A172 (cell line): ENCODE measurements at regions not wholly inside any gene's neighbourhood (a gene's known extent, or its start where the extent isn't known, plus 50 kb on each side); places are given as distances from the start of the nearest gene placed in this dataset.

Experiments used
- DNase-seq: peaks from one replicate; pipeline ENCODE4 v3.0.0-alpha.2; 2015; ENCODE audit warnings: low spot score

- no peak for DNase-seq
Measured at GRCh38 chr18:46294318-46294717, 190.1 kb downstream of the HAUS1 start.

GRCh38 chr18:46294751-46295150, 190.6 kb downstream of the HAUS1 start:
- DNase-seq, result no peak

- no peak for DNase-seq
Measured at GRCh38 chr18:46295416-46295815, 191.2 kb downstream of the HAUS1 start.

GRCh38 chr18:46296656-46297055, 192.5 kb downstream of the HAUS1 start:
- no peak for DNase-seq

GRCh38 chr18:46297124-46297523, 192.9 kb downstream of the HAUS1 start:
- DNase-seq, result no peak

GRCh38 chr18:46297621-46298020, 193.4 kb downstream of the HAUS1 start:
- DNase-seq, result no peak

GRCh38 chr18:46298511-46298910, 194.3 kb downstream of the HAUS1 start:
- DNase-seq, result no peak

GRCh38 chr18:46299465-46300008, 195.4 kb downstream of the HAUS1 start:
- DNase-seq, result no peak

GRCh38 chr18:46301081-46301480, 196.9 kb downstream of the HAUS1 start:
- DNase-seq, result no peak

GRCh38 chr18:46301571-46301970, 197.4 kb downstream of the HAUS1 start:
- DNase-seq, result no peak

- DNase-seq, result no peak
Measured at GRCh38 chr18:46302528-46303485, 198.6 kb downstream of the HAUS1 start.

GRCh38 chr18:46310258-46310657, 206.1 kb downstream of the HAUS1 start:
- DNase-seq, result no peak

- no peak for DNase-seq
Measured at GRCh38 chr18:46310675-46311345, 206.6 kb downstream of the HAUS1 start.

GRCh38 chr18:46311491-46311890, 207.3 kb downstream of the HAUS1 start:
- DNase-seq, result no peak

- DNase-seq, result no peak
Measured at GRCh38 chr18:46312221-46312620, 208.0 kb downstream of the HAUS1 start.

GRCh38 chr18:46313521-46313920, 209.3 kb downstream of the HAUS1 start:
- no peak for DNase-seq

GRCh38 chr18:46314011-46314410, 209.8 kb downstream of the HAUS1 start:
- no peak for DNase-seq

GRCh38 chr18:46315161-46315560, 211.0 kb downstream of the HAUS1 start:
- DNase-seq, result no peak

GRCh38 chr18:46318356-46318755, 214.2 kb downstream of the HAUS1 start:
- no peak for DNase-seq

- no peak for DNase-seq
Measured at GRCh38 chr18:46319783-46320182, 215.6 kb downstream of the HAUS1 start.

- DNase-seq, result no peak
Measured at GRCh38 chr18:46320297-46320696, 216.1 kb downstream of the HAUS1 start.

- peak; percentile 67 for DNase-seq
Measured at GRCh38 chr18:46320928-46321711, 216.9 kb downstream of the HAUS1 start.
